Adrenal gland (tissue), 9 donors: ENCODE measurements at regions not wholly inside any gene's neighbourhood (a gene's known extent, or its start where the extent isn't known, plus 50 kb on each side); places are given as distances from the start of the nearest gene placed in this dataset.
A peak's percentile ranks its signal among the peaks of the same experiment; 100 is the strongest.

Experiments
- DNase-seq, 7 donors: peaks; one replicate each; pipeline ENCODE4 v3.0.0-alpha.2; 2019 to 2020
- H3K27ac ChIP-seq, 5 donors: fragments of 200-600 bp; sonication (generic) in 4 of 5; 1 replicate in 3 of 5; 2 replicates in 2 of 5; pipeline versions ENCODE4 v1.5.1 to v1.8.0; 2016 to 2020; ENCODE audit warnings: mild to moderate bottlenecking in 1 of 5
- H3K27me3 ChIP-seq: fragments of 200-600 bp; 2 replicates; pipeline ENCODE4 v1.8.0; 2021
- H3K36me3 ChIP-seq, 2 donors: fragments of 200-600 bp; replicated peaks in 1 of 2; 1 replicate in 1 of 2; 2 replicates in 1 of 2; pipeline versions ENCODE4 v1.5.1 to v1.8.0; 2018 to 2022
- H3K4me1 ChIP-seq, 2 donors: fragments of 200-600 bp; replicated peaks in 1 of 2; 1 replicate in 1 of 2; 2 replicates in 1 of 2; pipeline versions ENCODE4 v1.5.1 to v1.8.0; 2018 to 2021
- H3K4me3 ChIP-seq, 4 donors: fragments of 200-600 bp; sonication (generic) in 3 of 4; one replicate each; pipeline ENCODE4 v1.5.1; 2016 to 2018
- H3K9me3 ChIP-seq, 3 donors: fragments of 200-600 bp; sonication (generic) in 1 of 3; replicated peaks in 1 of 3; 1 replicate in 2 of 3; 2 replicates in 1 of 3; pipeline versions ENCODE4 v1.5.1 to v1.8.0; 2016 to 2021
- CTCF ChIP-seq, 6 experiments: fragments of 450-650 bp in 4 of 6; fragments of 200-600 bp in 2 of 6; sonication (generic) in 1 of 6; IDR thresholded peaks; 1 replicate in 5 of 6; 2 replicates in 1 of 6; pipeline versions ENCODE4 v1.5.1 to v1.8.0; 2016 to 2021; ENCODE audit warnings: antibody characterized with exemption in 6 of 6, mild to moderate bottlenecking in 2 of 6, moderate library complexity in 1 of 6
- POLR2A ChIP-seq, 2 donors: fragments of 450-650 bp; IDR thresholded peaks; one replicate each; pipeline ENCODE4 v1.6.1; 2017; ENCODE audit warnings: antibody characterized with exemption in 2 of 2, mild to moderate bottlenecking in 2 of 2, moderate library complexity in 1 of 2
- WGBS, 4 donors: extraction: QIAGEN DNeasy Blood & Tissue Kit in 2 of 4; methylation state at CpG; one replicate each; pipeline versions ENCODE4 v1.1.5 to v1.1.7; 2013 to 2017; 5-methylcytosine and 5-hydroxymethylcytosine counted together
- intact Hi-C, 2 donors: fragments of 100-400 bp; cut with DNase I; formaldehyde crosslinking; loops; one replicate each; pipeline versions ENCODE4 v1.14.1 to v1.15.0; 2022 to 2023
- donor health status: healthy with polysubstance abuse.
- donor health status: Bipolar disorder and iron deficiency.
- donor health status: DM: yes; HTN: yes; CAD: no.
- donor health status: DM: no; HTN: no; CAD: no.
- donor health status: DM: no; HTN: no; CAD: no.

GRCh38 chr4:176548571-176548970 lies 228.8 kb downstream of the SPCS3 start:
- no peak for DNase-seq
- Histone ChIP-seq H3K36me3 (no peaks in the 10 kb centered on the region), H3K27me3 (no peaks in the 10 kb centered on the region), H3K9me3 (no peaks in the 10 kb centered on the region), H3K4me1 (no peaks in the 10 kb centered on the region), H3K27ac (no peak overlapping the region), H3K4me3 (no peak overlapping the region)
- WGBS, 4 donors, result 71 to 82% (median 71%) methylated on average over 4 of the region's 4 CpGs
- no peak for TF ChIP-seq POLR2A (IDR thresholded peaks at IDR 0.05)
- intact Hi-C loops, result no loop called here

GRCh38 chr4:176549161-176549865 lies 229.5 kb downstream of the SPCS3 start:
- TF ChIP-seq CTCF (IDR thresholded peaks at IDR 0.05) (no peak), POLR2A (IDR thresholded peaks at IDR 0.05) (no peak)
- no peak for DNase-seq

GRCh38 chr4:176558661-176559060 lies 234.1 kb downstream of the VEGFC start:
- 69 to 81% (median 74%) methylated on average over 5 of the region's 5 CpGs for WGBS, 4 donors
- TF ChIP-seq CTCF (IDR thresholded peaks at IDR 0.05) (no peak), POLR2A (IDR thresholded peaks at IDR 0.05) (no peak)

More at GRCh38 chr4:176549161-176549865, 229.5 kb downstream of the SPCS3 start:
- Histone ChIP-seq H3K4me1 (no peaks in the 10 kb centered on the region), H3K27me3 (no peaks in the 10 kb centered on the region), H3K27ac (no peak overlapping the region), H3K36me3 (no peaks in the 10 kb centered on the region), H3K9me3 (no peaks in the 10 kb centered on the region), H3K4me3 (no peak overlapping the region)
- intact Hi-C loops, result no loop called here
- WGBS, 4 donors, result 50 to 64% (median 58%) methylated on average over 4 of the region's 4 CpGs

GRCh38 chr4:176561368-176561767 lies 231.4 kb downstream of the VEGFC start:
- no peak overlapping the region for H3K4me3 ChIP-seq
- 87 to 92% (median 88%) methylated on average over 4 of the region's 4 CpGs for WGBS, 4 donors
- intact Hi-C loops, result loop anchor here in 1 of 2 donors (10.0 kb wide), 1 partner anchor 483 kb away; no protein-coding TSS in a partner anchor
- no peaks in the 10 kb centered on the region for H3K36me3 ChIP-seq
- peaks cover 0 to 5% of the 10 kb centered on the region in 2 donors for H3K4me1 ChIP-seq
- no peak for DNase-seq
- no peaks in the 10 kb centered on the region for H3K9me3 ChIP-seq
- H3K27ac ChIP-seq, result no peak overlapping the region
- TF ChIP-seq CTCF (IDR thresholded peaks at IDR 0.05), result no peak
- no peak for TF ChIP-seq POLR2A (IDR thresholded peaks at IDR 0.05)
- no peaks in the 10 kb centered on the region for H3K27me3 ChIP-seq

More at GRCh38 chr4:176558661-176559060, 234.1 kb downstream of the VEGFC start:
- H3K27ac ChIP-seq, result no peak overlapping the region
- no peaks in the 10 kb centered on the region for H3K36me3 ChIP-seq
- H3K27me3 ChIP-seq, result no peaks in the 10 kb centered on the region
- H3K9me3 ChIP-seq, result no peaks in the 10 kb centered on the region
- no peak overlapping the region for H3K4me3 ChIP-seq
- intact Hi-C loops, result no loop called here
- no peaks in the 10 kb centered on the region for H3K4me1 ChIP-seq
- no peak for DNase-seq

- DNase-seq, result no peak
- no peak overlapping the region for H3K4me3 ChIP-seq
- no peak overlapping the region for H3K27ac ChIP-seq
- intact Hi-C loops, result loop anchor here in 1 of 2 donors (10.0 kb wide), 1 partner anchor 481 kb away; no protein-coding TSS in a partner anchor
- 43 to 56% (median 47%) methylated on average over 4 of the region's 4 CpGs for WGBS, 4 donors
- TF ChIP-seq CTCF (IDR thresholded peaks at IDR 0.05), result peak in 3 of 6 experiments; percentile 31 to 45 (median 38)
- no peak for TF ChIP-seq POLR2A (IDR thresholded peaks at IDR 0.05)
- no peaks in the 10 kb centered on the region for H3K9me3 ChIP-seq
- no peaks in the 10 kb centered on the region for H3K27me3 ChIP-seq
- no peaks in the 10 kb centered on the region for H3K36me3 ChIP-seq
- peaks cover 0 to 5% of the 10 kb centered on the region in 2 donors for H3K4me1 ChIP-seq
Measured at GRCh38 chr4:176563591-176563990, 229.1 kb downstream of the VEGFC start.
